GM19025 (cell line): ENCODE measurements at regions not wholly inside any gene's neighbourhood (a gene's known extent, or its start where the extent isn't known, plus 50 kb on each side); places are given as distances from the start of the nearest gene placed in this dataset.
"Not testable (repeated sequence)": the region's sequence is repeated elsewhere in the genome, so short reads cannot be mapped to it uniquely, and the experiment has no call there.

Experiments
- ATAC-seq: cut with Tn5 transposase; IDR thresholded peaks from one replicate; pipeline ENCODE4 v1.9.1; 2021; ENCODE audit warnings: mild to moderate bottlenecking, low read depth, moderate library complexity; ENCODE audit not compliant: unreplicated experiment

DNA sequence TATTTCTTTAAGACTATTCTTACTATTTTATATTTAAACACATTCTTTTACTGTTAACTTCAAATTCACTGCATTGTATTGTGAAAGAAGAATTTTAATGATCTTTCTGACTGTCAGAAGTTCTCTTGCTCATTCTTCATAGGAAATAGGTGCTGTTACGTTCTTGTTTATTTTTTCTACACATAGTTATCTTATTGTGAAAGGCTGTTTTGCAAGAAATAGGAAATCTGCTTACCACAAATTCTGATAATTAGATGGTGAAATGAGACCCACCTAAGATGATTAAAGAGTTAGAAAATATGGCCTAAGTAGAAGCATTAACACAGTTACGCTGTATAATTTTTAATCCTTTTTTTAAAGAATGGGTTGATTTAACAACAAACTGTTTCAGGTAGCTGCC lies 316.1 kb upstream of the ZFP42 start:
- no peak for ATAC-seq

DNA sequence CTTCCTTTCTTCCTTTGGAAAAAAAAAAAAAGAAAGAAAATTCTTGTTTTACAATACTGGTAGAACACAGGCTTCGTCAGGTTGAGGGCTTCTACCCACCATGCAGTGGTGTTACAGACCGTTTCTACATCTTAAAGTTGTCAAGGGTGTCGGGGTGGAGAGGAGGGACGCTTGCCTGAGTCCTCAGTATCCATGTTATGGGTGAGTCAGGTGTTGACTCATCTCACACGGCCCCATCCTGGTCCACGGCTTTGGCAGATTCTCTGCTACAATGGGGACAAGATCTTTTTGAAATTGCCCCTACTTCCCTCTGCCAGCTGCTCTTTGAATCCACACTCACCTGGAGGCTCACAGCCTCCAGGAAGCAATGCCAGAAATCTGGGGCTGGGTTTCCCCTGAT lies 310.3 kb upstream of the ZFP42 start:
- ATAC-seq = no peak

DNA sequence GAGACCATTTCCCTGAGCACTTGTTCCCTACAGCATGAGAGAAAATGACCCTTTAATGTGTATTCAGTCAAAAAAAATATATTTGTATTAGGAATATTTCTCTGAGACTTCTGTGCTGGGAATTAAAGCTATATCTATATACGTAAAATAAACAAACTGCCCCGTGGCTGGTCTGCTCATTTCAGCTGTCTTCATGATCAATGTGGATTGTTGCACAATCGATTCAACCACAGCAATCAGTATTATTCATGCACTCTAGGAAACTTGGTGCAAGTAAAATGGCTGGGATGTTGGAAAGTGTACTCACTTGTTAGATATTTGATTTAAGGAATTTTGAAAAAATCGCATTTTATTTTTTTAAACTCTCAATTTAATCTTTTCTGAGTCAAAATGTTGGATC lies 307.9 kb upstream of the ZFP42 start:
- no peak for ATAC-seq

DNA sequence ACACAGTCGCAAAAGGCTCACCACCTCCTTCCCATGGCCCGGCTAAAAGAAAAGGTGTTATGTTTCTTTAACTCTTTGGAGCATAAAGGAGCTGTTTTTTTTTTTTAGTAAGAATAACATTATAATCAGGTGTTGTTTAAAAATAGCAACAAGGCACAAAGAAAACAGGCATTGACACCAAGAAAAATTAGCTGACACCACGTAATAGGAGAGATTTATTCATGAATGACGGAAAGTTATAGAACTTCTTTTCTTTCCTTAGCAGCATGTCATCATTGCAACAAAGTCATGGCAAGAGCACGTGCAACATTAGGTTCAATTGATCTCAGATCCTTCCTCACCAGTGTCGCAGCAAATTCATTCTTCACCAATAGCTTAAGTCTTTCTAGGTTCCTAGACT lies 302.9 kb upstream of the ZFP42 start:
- ATAC-seq = no peak

DNA sequence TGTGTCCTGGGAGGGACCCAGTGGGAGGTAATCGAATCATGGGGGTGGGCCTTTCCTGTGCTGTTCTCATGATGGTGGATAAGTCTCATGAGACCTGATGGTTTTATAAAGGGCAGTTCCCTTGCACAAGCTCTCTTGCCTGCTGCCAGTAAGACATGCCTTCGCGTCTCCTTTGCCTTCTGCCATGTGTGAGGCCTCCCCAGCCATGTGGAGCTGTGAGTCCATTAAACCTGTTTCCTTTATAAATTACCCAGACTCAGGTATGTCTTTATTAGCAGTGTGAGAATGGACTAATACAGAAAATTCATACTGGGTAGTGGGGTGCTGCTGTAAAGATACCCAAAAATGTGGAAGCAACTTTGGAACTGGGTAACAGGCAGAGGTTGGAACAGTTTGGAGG lies 300.0 kb upstream of the ZFP42 start:
- ATAC-seq = not testable (repeated sequence)

DNA sequence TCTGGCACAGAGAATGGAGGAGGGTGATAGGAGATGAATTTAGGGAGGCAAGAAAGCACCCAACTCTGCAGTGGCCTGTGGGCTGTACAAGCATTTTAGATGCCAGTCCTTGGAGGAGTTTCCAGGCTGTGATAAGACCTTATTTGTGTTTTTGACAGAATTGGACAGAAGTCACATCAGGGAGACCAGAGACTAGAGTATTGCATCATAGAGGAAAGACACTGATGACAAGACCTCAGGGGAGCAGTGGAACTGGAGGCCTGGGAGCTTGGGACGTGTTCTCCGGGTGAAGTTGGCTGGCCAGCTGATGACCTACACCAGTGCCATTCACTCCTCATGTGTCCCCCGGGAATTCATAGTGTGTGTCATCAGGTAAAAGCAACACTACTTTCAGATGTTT lies 284.0 kb upstream of the ZFP42 start:
- no peak for ATAC-seq

DNA sequence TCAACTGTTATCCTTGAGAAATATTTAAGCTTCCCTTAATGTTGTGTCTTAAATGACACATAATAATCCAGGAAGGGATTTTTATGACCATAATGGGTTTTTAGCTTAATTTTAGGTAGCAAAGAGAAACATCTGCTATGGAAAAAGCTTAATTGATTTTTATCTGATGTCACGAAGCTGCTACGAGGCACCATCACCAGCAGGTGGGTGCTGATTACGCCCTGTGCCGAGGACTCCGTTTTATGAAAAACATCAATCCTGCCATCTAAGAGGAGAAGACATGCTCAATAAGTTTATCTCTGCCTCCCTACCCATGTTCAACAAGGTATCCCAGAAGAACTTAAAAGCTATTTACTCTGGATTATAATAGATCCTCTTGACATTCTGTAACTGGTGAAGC lies 280.6 kb upstream of the ZFP42 start:
- no peak for ATAC-seq

DNA sequence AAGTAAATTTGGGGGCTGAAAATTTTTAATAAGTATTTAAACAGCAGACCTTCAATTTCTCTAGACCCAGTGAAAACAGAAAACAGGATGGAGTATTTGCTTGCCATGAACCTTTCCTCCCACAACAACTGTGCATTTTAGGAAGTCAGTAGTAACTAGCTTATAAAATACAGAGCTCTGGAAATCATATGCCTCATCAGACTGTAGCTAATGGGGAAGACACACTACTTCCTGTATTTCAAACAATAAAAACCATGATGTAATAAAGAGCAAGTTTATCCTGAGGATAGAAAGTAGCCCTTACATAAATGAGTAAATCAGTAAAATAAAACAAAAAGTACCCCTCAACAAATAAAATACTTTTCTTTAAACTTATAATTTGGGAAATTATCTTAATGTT lies 280.1 kb upstream of the ZFP42 start:
- no peak for ATAC-seq

DNA sequence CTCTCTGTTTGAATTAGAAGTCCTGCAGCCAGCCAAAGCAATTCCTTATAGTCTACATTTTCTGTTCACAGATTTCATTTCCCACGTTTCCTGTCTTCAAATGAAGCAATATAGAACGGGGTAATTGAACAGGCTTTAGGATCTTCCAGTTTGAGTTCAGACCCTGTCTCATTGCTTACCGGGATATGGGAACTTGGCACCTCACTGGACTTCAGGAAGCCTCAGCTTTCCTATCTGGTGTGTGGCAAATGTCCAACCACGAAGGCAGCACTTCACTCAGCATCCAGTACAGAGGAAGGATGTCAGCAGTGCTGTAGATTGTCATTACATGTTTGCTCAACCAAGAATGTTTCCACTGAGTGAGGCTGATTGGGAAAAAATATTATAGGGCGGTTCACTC lies 271.1 kb upstream of the ZFP42 start:
- no peak for ATAC-seq

DNA sequence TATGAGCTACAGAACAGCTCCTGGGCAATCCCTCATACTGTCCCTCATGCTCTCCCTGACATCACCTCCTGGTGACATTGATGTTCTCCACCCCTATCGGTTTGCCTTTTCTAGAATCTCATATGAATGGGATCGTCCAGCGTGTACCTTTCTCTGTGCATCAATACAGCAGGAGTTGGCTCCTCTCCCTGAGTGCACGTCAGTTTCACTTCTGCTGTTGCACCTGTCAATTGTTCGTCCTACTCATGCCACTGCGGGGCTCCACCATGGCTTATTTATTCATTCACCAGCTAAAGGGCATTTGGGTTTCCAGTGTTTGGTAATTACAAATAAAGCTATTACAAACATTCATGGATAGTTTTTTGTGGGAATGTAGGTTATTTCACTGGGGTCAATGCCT lies 269.1 kb upstream of the ZFP42 start:
- no peak for ATAC-seq

DNA sequence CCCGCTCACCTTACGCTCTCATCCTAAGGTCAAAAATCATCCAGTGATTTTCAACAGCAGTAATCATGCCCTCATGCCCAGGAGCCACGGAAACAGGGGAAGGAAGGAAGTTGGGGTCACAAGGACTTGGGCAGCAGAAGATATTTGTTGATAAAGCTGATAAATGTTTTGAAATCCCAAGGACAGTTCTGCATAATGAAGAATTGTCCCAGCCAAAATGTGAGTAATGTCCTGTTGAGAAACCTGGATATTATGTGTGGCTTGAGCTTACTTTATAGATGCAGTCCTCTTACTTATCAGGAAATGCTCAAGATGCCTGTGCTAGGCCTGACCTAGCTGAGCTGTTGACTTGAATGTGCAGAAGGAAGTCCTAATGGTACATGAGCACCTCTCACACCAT lies 263.0 kb upstream of the ZFP42 start:
- no peak for ATAC-seq

DNA sequence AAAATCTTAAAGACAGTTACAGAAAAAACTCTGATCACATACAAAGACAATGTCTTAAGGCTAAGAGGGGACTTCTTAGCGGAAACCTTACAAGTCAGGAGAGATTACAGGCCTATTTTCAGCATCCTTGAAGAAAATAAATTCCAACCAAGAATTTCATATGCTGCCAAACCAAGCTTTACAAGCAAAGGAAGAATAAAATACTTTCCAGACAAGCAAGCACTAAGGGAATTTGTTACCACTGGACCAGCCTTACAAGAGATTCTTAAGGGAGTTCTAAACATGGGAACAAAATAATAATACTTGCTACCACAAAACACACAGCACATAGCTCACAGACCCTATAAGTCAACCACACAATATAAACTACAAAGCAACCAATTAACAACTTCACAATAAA lies 255.8 kb upstream of the ZFP42 start:
- ATAC-seq = no peak

DNA sequence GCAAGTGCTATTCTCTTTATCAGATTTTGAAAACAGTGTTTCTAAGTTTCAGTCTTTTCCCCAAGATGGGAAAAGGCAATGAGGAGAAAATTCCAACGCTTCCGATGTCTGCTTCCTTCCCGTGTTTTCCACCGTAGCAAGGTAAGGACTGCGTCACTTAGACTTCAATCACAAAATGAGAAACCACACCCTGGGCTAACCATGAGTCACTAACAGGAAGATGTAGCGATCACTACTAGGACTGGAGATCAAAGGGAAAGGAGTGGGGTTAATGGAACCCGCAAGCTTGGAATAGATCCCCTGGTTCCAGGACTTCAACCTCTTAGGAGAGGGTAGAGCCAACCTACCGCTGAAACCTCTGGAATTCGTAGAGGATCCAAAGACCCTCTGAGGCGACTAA lies 250.7 kb upstream of the ZFP42 start:
- no peak for ATAC-seq

DNA sequence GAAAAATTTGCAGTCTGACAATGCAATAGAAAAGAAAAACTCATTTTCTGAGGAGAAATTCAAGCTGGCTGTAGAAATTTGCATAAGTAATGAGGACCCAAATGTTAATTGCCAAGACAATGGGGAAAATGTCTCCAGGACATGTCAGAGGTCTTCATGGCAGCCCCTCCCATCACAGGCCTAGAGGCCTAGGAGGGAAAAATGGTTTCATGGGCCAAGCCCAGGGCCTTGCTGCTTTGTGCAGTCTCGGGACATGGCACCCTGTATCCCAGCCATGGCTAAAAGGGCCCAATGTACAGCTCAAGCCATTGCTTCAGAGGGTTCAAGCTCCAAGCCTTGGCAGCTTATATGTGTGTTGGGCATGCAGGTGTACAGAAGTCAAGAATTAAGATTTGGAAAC lies 244.9 kb upstream of the ZFP42 start:
- not testable (repeated sequence) for ATAC-seq

DNA sequence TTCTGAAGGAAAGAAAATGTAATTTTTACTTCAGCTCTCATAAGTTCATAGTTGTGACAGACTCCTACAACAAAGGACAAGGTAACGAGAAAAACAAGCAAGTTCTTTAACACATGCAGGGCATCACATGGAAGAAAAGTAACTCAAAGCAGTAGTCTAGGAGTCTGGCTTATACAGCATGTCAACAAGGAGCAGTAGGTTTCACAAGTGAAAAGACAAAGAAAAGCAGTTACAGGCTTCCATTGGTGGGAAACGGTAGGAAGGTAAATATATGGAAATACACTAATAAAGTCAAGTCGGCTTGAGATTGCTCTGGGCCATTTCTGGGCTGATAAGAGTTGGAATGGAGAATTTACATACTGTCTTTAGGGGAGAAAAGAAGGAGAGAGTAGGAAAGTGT lies 228.4 kb upstream of the ZFP42 start:
- ATAC-seq = no peak

DNA sequence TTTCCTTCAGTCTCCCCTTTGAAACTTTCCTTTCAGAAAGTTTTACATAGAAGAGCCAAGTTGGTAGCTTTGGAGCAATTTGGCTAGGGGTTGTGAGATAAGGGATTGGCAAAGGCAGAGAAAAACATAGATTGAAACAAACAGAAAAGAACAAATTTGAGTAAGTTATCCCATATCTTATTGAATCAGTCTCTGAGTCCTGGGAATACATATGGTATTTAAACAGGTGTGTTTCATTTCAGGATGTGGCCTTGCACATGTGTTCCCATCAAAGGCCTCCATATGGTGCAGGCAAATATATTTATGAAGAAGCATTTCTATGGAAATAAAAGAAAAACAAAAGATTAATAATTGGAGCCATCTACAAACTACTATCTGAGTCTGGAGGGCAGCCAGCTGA lies 227.9 kb upstream of the ZFP42 start:
- no peak for ATAC-seq

DNA sequence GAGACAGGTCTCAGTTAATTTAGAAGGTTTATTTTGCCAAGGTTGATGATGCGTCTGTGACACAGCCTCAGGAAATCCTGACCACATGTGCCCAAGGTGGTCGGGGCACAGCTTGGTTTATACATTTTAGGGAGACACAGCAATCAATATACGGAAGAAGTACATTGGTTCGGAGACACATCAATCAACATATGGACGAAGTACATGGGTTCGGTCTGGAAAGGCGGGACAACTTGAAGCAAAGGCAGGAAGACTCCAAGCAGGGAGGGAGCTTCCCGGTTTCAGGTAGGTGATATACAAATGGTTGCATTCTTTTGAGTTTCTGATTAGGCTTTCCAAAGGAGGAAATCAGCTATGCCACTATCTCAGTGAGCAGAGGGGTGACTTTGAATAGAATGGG lies 225.2 kb upstream of the ZFP42 start:
- ATAC-seq = no peak

DNA sequence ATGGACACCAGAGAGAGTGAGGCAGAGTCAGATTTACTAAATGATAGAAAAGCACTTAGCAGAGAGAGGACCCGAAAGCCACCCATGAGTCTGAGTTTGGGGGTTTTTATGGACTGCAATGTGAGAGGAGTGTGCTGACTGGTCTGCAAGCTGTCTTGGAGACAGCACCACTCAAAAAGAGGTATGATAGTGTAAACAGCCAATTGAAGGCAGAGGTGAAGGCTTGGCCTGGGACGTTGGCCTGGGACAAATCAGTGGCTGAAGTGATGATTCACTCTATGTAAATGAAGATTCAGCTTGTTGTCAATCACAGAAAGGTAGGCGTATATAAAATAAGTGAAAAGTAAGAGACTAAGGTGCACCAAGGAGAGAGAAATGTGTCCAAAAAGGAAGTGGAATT lies 217.6 kb upstream of the ZFP42 start:
- ATAC-seq = no peak

DNA sequence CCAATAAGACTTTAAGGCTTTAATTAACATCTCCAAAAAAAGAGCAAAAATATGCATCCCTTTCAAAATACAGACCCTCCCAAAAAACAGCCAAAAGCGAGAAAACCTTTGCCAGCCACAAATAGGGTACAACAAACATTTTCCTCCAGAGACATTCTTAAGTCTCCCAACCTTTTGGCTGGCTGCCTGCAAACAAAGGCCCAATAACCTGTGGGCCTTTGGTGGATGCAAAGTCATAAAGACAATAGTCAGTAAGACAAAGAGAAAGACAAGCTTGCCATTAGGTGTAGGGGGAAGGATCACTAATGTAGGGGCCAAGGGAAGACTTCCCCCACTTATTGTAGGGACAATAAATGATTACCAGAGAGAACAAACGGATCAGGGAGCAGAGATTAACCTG lies 215.5 kb upstream of the ZFP42 start:
- no peak for ATAC-seq

DNA sequence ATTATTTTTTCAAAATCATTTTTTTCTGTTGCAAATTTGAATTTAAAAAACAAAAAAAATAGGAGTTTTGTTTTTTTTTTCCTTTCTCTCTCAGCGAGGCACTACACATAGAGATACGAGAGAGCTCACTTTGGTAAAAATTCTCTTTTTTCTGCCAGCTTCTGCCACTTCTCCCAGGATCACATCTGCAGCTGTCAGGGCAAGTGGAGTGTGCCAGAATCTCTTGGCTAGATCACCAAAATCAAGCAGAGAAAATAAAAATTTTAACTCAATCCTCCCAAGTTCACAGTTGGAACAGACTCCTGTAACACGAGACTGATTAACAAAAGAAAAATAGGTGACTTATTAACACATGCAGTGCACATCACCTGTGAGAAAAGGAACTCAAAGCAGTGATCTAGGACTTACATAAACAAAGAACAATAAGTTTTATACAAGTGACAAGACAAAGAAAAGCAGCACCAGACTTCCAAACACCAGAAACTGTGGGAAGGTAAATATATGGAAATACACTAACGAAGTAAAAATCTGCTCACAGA lies 213.2 kb upstream of the ZFP42 start:
- ATAC-seq = no peak

DNA sequence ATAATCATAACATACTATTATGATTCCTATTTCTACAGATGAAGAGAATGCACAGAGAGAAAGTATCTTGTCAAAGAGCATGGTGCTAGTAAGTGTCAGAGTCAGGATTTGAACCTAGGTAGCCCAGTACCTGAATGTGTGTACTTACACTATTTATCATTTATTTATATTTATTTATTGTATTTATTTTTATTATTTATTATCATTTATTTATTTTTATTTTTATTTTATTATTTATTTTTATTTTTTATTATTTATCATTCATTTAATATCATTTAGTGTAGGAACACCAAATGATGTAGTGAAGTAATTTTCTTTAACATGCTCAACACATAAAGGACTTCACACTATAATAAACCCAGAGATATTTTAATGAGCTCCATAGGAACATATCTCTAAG lies 209.4 kb upstream of the ZFP42 start:
- ATAC-seq = no peak

DNA sequence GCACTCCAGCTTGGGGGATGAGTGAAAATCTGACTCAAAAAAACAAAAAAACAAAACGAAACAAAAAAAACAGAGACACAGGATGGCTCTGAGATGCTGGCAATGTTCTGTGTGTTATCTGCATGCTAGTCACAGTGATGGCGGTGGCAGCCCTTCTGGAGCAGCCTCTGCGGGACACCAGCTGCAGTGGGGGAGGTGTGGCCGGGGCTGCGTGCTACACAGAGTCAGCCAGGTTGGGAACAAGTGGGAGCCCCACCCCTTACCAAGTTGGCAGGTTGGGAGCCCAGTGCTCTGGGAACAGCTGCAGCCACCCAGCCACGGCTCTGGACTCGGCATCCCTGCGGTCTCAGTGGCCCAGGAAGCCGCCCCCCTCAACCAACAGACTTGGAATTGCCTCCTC lies 206.5 kb upstream of the ZFP42 start:
- no peak for ATAC-seq

DNA sequence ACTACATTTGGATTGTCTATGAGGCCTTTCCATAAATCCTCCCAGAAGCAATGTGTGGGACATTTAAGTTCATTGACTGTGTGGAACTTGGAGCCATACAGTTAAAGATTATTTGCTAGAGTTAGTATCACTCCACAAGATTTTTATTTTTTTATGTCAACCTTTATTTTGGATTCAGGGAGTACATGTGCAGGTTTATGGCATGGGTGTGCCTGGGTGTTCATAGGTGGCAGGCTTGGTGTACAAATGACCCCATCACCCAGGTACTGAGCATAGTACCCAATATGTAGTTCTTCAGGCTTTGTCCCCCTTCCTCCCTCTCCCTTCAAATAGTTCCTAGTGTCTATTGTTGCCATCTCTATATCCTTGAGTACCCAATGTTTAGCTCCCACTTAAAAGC lies 199.8 kb upstream of the ZFP42 start:
- ATAC-seq = no peak
